Neutrophil (primary cell): ENCODE measurements at regions not wholly inside any gene's neighbourhood (a gene's known extent, or its start where the extent isn't known, plus 50 kb on each side); places are given as distances from the start of the nearest gene placed in this dataset.

Experiments used
- H3K27ac ChIP-seq: fragments of 200-600 bp; sonication (generic); 2 replicates; pipeline ENCODE4 v1.5.1; 2016; ENCODE audit warnings: mild to moderate bottlenecking, moderate library complexity
- H3K27me3 ChIP-seq: fragments of 200-600 bp; sonication (generic); 2 replicates; pipeline ENCODE4 v1.6.0; 2016; ENCODE audit warnings: mild to moderate bottlenecking
- H3K36me3 ChIP-seq: fragments of 200-600 bp; sonication (generic); 2 replicates; pipeline ENCODE4 v1.5.1; 2017
- H3K4me1 ChIP-seq, 2 experiments: fragments of 200-600 bp in 1 of 2; sonication (generic) in 1 of 2; 1 replicate in 1 of 2; 2 replicates in 1 of 2; pipeline versions ENCODE4 v1.5.1 to v1.6.1; 2013 to 2016; ENCODE audit warnings: low read depth in 1 of 2, low read length in 1 of 2, mild to moderate bottlenecking in 1 of 2, moderate library complexity in 1 of 2; ENCODE audit not compliant: control insufficient read depth in 1 of 2, insufficient read depth in 1 of 2
- H3K4me3 ChIP-seq, 2 experiments: fragments of 200-600 bp in 1 of 2; sonication (generic) in 1 of 2; 1 replicate in 1 of 2; 2 replicates in 1 of 2; pipeline ENCODE4 v1.5.1; 2013 to 2016; ENCODE audit warnings: low read depth in 1 of 2, low read length in 1 of 2, mild to moderate bottlenecking in 1 of 2, moderate library complexity in 1 of 2
- H3K9me3 ChIP-seq: fragments of 200-600 bp; sonication (generic); 2 replicates; pipeline ENCODE4 v1.5.1; 2016
- CTCF ChIP-seq: fragments of 200-600 bp; sonication (generic); IDR thresholded peaks from 2 replicates; pipeline ENCODE4 v1.5.1; 2016; ENCODE audit warnings: antibody characterized with exemption

- H3K9me3 ChIP-seq, result no peaks in the 10 kb centered on the region
- TF ChIP-seq CTCF, result no peak
- H3K27me3 ChIP-seq, result peaks cover 8% of the 10 kb centered on the region
- no peaks in the 10 kb centered on the region for H3K4me1 ChIP-seq
- no peak overlapping the region for H3K27ac ChIP-seq
- H3K36me3 ChIP-seq, result no peaks in the 10 kb centered on the region
- no peak overlapping the region for H3K4me3 ChIP-seq
Observed at GRCh38 chr12:67452119-67452805, 183.1 kb downstream of the CAND1 start.

DNA sequence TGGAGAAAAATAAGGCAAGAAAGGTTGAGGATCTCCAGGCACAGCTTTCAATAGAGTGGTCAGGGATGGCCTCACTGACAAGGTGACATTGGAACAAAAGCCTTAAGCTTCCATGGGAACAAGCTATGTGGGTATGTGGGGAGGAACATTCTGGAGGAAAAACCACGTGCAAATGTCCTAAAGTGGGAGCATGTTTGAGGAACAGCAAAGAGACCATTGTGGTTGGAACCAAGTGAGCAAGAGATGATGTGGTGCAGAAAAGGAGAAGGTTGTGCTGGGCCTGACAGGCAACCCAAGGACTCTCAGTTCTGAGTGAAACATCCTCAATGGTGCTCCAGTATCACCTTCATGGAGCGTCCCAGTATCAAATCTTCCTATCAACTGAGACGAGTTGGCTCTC is 184.0 kb downstream of the CAND1 start:
- H3K4me1 ChIP-seq, result no peaks in the 10 kb centered on the region
- no peak overlapping the region for H3K4me3 ChIP-seq
- H3K9me3 ChIP-seq, result no peaks in the 10 kb centered on the region
- peaks cover 15% of the 10 kb centered on the region for H3K27me3 ChIP-seq
- no peak for TF ChIP-seq CTCF
- H3K36me3 ChIP-seq, result no peaks in the 10 kb centered on the region
- H3K27ac ChIP-seq, result no peak overlapping the region

- no peak for TF ChIP-seq CTCF
- Histone ChIP-seq H3K4me1 (no peaks in the 10 kb centered on the region), H3K36me3 (no peaks in the 10 kb centered on the region), H3K4me3 (no peak overlapping the region), H3K27ac (no peak overlapping the region), H3K27me3 (peaks cover 18% of the 10 kb centered on the region), H3K9me3 (no peaks in the 10 kb centered on the region)
Observed at GRCh38 chr12:67455236-67455635, 186.1 kb downstream of the CAND1 start.

DNA sequence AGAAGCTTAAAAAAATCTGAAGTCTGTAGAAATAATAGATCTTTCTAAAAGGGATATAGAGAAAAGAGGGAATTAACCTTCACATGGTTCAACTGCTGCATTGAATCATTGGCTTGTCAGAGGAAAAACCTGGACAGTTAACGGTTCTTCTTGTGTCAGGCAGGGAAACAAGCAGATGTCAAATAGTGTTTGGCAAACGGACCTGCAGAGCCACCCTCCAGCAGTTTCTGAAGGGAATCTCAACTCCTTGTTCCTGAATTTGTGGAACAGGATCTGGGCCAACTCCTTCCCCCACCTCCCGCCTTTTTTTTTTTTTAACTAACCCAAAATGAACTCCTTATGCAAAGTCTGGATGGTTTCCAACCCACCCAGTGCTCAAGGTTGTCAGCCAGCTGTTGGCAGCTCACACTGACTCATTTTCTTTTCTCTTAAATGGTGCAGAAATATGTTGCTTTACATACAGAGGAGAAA is 187.3 kb downstream of the CAND1 start:
- TF ChIP-seq CTCF, result no peak
- no peak overlapping the region for H3K4me3 ChIP-seq
- H3K36me3 ChIP-seq, result no peaks in the 10 kb centered on the region
- no peaks in the 10 kb centered on the region for H3K4me1 ChIP-seq
- H3K27me3 ChIP-seq, result peaks cover 18% of the 10 kb centered on the region
- no peaks in the 10 kb centered on the region for H3K9me3 ChIP-seq
- H3K27ac ChIP-seq, result no peak overlapping the region

DNA sequence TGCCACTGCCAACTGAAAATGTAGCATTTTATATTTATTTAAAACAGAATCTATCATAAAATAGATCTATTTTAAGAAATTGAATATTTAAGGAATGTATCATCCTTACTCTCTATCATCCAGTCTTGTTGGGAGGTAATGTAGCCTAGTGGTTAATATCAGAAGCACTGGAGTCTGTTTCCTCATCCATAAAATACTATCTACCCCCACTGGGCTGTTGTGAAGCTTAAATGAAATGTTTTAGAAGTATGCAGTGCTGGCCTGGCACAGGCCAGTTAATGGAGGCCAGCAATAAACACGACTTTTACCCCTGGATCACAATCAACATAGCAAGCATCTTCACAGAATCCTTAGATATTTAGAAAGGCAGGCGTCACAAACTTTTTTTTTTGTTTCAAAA is 188.0 kb downstream of the CAND1 start:
- Histone ChIP-seq H3K27ac (no peak overlapping the region), H3K4me1 (no peaks in the 10 kb centered on the region), H3K4me3 (no peak overlapping the region), H3K9me3 (no peaks in the 10 kb centered on the region), H3K36me3 (no peaks in the 10 kb centered on the region), H3K27me3 (peaks cover 20% of the 10 kb centered on the region)
- TF ChIP-seq CTCF, result no peak
